Testis (tissue), 2 donors: ENCODE measurements at regions not wholly inside any gene's neighbourhood (a gene's known extent, or its start where the extent isn't known, plus 50 kb on each side); places are given as distances from the start of the nearest gene placed in this dataset.

Experiments
- POLR2A ChIP-seq: fragments of 450-650 bp; IDR thresholded peaks from one replicate; pipeline ENCODE4 v1.6.1; 2017; ENCODE audit warnings: antibody characterized with exemption, mild to moderate bottlenecking, moderate library complexity
- TF ChIP-seq, protein P1 (sequence below), 3 experiments: fragments of 450-650 bp in 2 of 3; fragments of 200-600 bp in 1 of 3; sonication (generic) in 1 of 3; IDR thresholded peaks; one replicate each; pipeline ENCODE4 v1.5.1; 2016 to 2019; ENCODE audit warnings: antibody characterized with exemption in 3 of 3, mild to moderate bottlenecking in 2 of 3, moderate library complexity in 1 of 3

- TF ChIP-seq, protein P1, sequence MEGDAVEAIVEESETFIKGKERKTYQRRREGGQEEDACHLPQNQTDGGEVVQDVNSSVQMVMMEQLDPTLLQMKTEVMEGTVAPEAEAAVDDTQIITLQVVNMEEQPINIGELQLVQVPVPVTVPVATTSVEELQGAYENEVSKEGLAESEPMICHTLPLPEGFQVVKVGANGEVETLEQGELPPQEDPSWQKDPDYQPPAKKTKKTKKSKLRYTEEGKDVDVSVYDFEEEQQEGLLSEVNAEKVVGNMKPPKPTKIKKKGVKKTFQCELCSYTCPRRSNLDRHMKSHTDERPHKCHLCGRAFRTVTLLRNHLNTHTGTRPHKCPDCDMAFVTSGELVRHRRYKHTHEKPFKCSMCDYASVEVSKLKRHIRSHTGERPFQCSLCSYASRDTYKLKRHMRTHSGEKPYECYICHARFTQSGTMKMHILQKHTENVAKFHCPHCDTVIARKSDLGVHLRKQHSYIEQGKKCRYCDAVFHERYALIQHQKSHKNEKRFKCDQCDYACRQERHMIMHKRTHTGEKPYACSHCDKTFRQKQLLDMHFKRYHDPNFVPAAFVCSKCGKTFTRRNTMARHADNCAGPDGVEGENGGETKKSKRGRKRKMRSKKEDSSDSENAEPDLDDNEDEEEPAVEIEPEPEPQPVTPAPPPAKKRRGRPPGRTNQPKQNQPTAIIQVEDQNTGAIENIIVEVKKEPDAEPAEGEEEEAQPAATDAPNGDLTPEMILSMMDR (IDR thresholded peaks at IDR 0.05): no peak
- TF ChIP-seq POLR2A: no peak
These were observed 113.7 kb upstream of the DMRT1 start for GRCh38 chr9:727767-728166.
